ENCODE measurements at regions not wholly inside any gene's neighbourhood (a gene's known extent, or its start where the extent isn't known, plus 50 kb on each side); places are given as distances from the start of the nearest gene placed in this dataset.

DNA sequence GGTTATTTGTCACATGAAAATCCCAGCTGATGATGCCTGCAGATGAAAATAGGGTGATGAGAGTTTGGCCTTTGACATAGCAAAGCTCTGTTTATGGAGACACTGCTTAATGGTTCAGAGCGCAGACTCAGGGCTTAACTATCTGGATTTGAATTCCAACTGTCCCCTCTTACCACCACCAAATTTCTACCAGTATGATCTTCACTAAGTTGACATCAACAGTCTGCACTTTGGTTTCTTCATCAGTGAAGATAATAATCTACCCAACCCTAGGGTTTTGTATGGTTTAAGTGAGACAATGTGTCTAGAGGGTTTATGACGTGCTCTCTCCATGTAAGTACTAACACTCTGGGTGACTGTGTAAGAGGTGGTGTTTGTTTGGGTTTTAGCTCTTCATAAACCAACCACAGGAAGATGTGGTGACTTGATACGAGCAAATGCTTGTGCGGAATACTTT, 151.4 kb upstream of the TNFAIP3 start:
- Histone ChIP-seq H3K9me3 (replicated peaks; ENCODE audit: control insufficient read depth, insufficient read depth, low read length) (no peaks in the 10 kb centered on the region; the same call in 2 of the 3 replicates), H3K9ac (ENCODE audit: control insufficient read depth, insufficient read depth, low read length) (no peak overlapping the region), H3K4me2 (ENCODE audit: control insufficient read depth, insufficient read depth) (no peak overlapping the region), H3K79me2 (ENCODE audit: control insufficient read depth, insufficient read depth, low read length) (no peaks in the 10 kb centered on the region), H3K4me3 (no peak overlapping the region), H2AFZ (ENCODE audit: control insufficient read depth, low read depth, low read length) (no peak overlapping the region), H3K27me3 (replicated peaks in 1 of 2; ENCODE audit: control insufficient read depth in 2 of 2, insufficient read depth in 2 of 2, low read length in 1 of 2) (no peaks in the 10 kb centered on the region), H3K36me3 (ENCODE audit: control insufficient read depth in 2 of 2, insufficient read depth in 2 of 2, low read length in 1 of 2) (no peaks in the 10 kb centered on the region), H3K27ac (ENCODE audit: control insufficient read depth, insufficient read depth) (no peak overlapping the region), H3K4me1 (ENCODE audit: control insufficient read depth, insufficient read depth, low read length) (peaks cover 8% of the 10 kb centered on the region), H4K20me1 (ENCODE audit: control insufficient read depth, insufficient read depth) (no peaks in the 10 kb centered on the region)
- no TSS peak for BruUV-seq (replicated peaks)
- TF ChIP-seq EGR1 (IDR thresholded peaks at IDR 0.05; ENCODE audit: borderline replicate concordance in 1 of 2, low read depth in 2 of 2, low read length in 2 of 2) (no peak), ZNF274 (IDR thresholded peaks at IDR 0.05; ENCODE audit: insufficient read depth, insufficient read length) (no peak), HDAC6 (IDR thresholded peaks at IDR 0.05; ENCODE audit: unreplicated experiment) (no peak), ZNF24 (IDR thresholded peaks at IDR 0.05) (no peak), NRF1 (conservative IDR thresholded peaks at IDR 0.05; ENCODE audit: low read depth, low read length) (no peak), HCFC1 (IDR thresholded peaks at IDR 0.05; ENCODE audit: low read length) (no peak), SIX5 (IDR thresholded peaks at IDR 0.05; ENCODE audit: low read depth, low read length, severe bottlenecking) (no peak), KAT2A (conservative IDR thresholded peaks at IDR 0.05; ENCODE audit: control insufficient read depth, low read depth, low read length) (no peak), EED (IDR thresholded peaks at IDR 0.05; ENCODE audit: low read depth) (no peak), IKZF1 (conservative IDR thresholded peaks at IDR 0.05) (no peak)
- TF ChIP-seq, protein P1, sequence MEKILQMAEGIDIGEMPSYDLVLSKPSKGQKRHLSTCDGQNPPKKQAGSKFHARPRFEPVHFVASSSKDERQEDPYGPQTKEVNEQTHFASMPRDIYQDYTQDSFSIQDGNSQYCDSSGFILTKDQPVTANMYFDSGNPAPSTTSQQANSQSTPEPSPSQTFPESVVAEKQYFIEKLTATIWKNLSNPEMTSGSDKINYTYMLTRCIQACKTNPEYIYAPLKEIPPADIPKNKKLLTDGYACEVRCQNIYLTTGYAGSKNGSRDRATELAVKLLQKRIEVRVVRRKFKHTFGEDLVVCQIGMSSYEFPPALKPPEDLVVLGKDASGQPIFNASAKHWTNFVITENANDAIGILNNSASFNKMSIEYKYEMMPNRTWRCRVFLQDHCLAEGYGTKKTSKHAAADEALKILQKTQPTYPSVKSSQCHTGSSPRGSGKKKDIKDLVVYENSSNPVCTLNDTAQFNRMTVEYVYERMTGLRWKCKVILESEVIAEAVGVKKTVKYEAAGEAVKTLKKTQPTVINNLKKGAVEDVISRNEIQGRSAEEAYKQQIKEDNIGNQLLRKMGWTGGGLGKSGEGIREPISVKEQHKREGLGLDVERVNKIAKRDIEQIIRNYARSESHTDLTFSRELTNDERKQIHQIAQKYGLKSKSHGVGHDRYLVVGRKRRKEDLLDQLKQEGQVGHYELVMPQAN (conservative IDR thresholded peaks at IDR 0.05), result no peak
- TF ChIP-seq, protein P2, sequence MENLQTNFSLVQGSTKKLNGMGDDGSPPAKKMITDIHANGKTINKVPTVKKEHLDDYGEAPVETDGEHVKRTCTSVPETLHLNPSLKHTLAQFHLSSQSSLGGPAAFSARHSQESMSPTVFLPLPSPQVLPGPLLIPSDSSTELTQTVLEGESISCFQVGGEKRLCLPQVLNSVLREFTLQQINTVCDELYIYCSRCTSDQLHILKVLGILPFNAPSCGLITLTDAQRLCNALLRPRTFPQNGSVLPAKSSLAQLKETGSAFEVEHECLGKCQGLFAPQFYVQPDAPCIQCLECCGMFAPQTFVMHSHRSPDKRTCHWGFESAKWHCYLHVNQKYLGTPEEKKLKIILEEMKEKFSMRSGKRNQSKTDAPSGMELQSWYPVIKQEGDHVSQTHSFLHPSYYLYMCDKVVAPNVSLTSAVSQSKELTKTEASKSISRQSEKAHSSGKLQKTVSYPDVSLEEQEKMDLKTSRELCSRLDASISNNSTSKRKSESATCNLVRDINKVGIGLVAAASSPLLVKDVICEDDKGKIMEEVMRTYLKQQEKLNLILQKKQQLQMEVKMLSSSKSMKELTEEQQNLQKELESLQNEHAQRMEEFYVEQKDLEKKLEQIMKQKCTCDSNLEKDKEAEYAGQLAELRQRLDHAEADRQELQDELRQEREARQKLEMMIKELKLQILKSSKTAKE (IDR thresholded peaks at IDR 0.05; ENCODE audit: low read depth, poor library complexity, severe bottlenecking), result no peak
- FAIRE-seq (no peak), ATAC-seq (no peak), DNase-seq (ENCODE audit: low read depth, low spot score) (no peak)
- WGBS (ENCODE audit: insufficient coverage, insufficient replicate concordance, low lambda C conversion rate, missing lambda C conversion rate), result 79% methylated on average over 4 of the region's 4 CpGs
- CTCF ChIA-PET, result interaction anchor here (0.8 to 3.7 kb wide), 13 partner anchors 7 to 285 kb away, joined by 3 to 16 read pairs (median 4); partner anchors contain the start of gene TNFAIP3
- POLR2A ChIA-PET, result interaction anchor here (1.3 to 2.6 kb wide), 3 partner anchors 12 to 156 kb away, joined by 4 to 7 read pairs (median 4); no protein-coding TSS in a partner anchor
- SMC1A ChIA-PET (ENCODE audit: uncharacterized antibody, unreplicated experiment), result interaction anchor here (0.8 to 2.6 kb wide), 21 partner anchors 7 to 224 kb away, joined by 3 to 12 read pairs (median 4); no protein-coding TSS in a partner anchor
- in situ Hi-C loops (cut with MboI) (no loop called here), intact Hi-C loops (cut with micrococcal nuclease; ENCODE audit: unreplicated experiment) (no loop called here)
- RAD21 ChIA-PET (ENCODE audit: unreplicated experiment), result interaction anchor here (0.9 to 2.0 kb wide), 8 partner anchors 7 to 260 kb away, joined by 3 to 10 read pairs (median 4); no protein-coding TSS in a partner anchor
